ENCODE measurements at regions not wholly inside any gene's neighbourhood (a gene's known extent, or its start where the extent isn't known, plus 50 kb on each side); places are given as distances from the start of the nearest gene placed in this dataset.

DNA sequence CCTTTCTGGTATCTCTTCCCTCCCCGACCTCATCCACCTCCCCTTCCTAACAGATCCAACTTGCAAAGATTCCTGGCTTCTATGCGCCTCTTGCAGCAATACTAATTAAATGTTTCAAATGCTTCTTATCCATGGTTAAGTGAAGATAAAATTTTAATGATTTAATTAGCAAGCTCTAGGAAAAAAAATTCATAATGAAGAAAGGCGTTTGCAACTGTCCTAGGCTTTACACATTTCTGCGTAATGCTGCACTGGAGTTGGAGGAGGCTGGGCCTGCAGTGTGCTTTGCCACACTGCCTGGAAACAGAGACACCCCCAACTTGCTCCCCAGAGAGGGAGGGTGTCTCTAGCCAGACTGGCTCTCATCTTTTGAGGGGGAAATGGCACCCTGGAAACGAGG lies 123.9 kb upstream of the CARD11 start:
- no peak for DNase-seq
- H3K27ac ChIP-seq = no peak overlapping the region
- H3K36me3 ChIP-seq = no peaks in the 10 kb centered on the region
- 56 to 72% methylated on average over 3 to 5 of the region's 5 CpGs for WGBS, 2 donors (ENCODE audit: low coverage in 1 of 2)
- H3K4me1 ChIP-seq = no peaks in the 10 kb centered on the region
- in situ Hi-C loops (cut with MboI; ENCODE audit: low pct_ligation_motif_present in 1 of 4, low pct_unique_long_range_greater_than_20kb in 1 of 4, low sequenced_read_pairs in 3 of 4) = no loop called here
- H3K9me3 ChIP-seq = no peaks in the 10 kb centered on the region
- H3K4me3 ChIP-seq = no peak overlapping the region
- TF ChIP-seq CTCF (IDR thresholded peaks at IDR 0.05) (no peak), POLR2A (IDR thresholded peaks at IDR 0.05) (no peak), EP300 (IDR thresholded peaks at IDR 0.05; ENCODE audit: low read depth) (no peak), POLR2AphosphoS5 (IDR thresholded peaks at IDR 0.05) (no peak)
- intact Hi-C loops (cut with DNase I; ENCODE audit: low total_unique reads) = no loop called here
- H3K27me3 ChIP-seq = no peaks in the 10 kb centered on the region

- Histone ChIP-seq H3K9me3 (no peaks in the 10 kb centered on the region), H3K27me3 (peaks cover under 1% of the 10 kb centered on the region), H3K27ac (no peak overlapping the region), H3K4me3 (no peak overlapping the region), H3K4me1 (no peaks in the 10 kb centered on the region), H3K36me3 (no peaks in the 10 kb centered on the region)
- in situ Hi-C loops (cut with MboI; ENCODE audit: low pct_ligation_motif_present in 1 of 4, low pct_unique_long_range_greater_than_20kb in 1 of 4, low sequenced_read_pairs in 3 of 4) = no loop called here
- DNase-seq = no peak
- 84% methylated on average over 12 of the region's 12 CpGs; no CpG with 5 or more reads in 1 of the 2 donors for WGBS, 2 donors (ENCODE audit: low coverage in 1 of 2)
- intact Hi-C loops (cut with DNase I; ENCODE audit: low total_unique reads) = no loop called here
- no peak for TF ChIP-seq EP300 (IDR thresholded peaks at IDR 0.05; ENCODE audit: low read depth)
- no peak for TF ChIP-seq CTCF (IDR thresholded peaks at IDR 0.05)
- TF ChIP-seq POLR2AphosphoS5 (IDR thresholded peaks at IDR 0.05) = no peak
- no peak for TF ChIP-seq POLR2A (IDR thresholded peaks at IDR 0.05)
These were observed 124.7 kb upstream of the CARD11 start for GRCh38 chr7:3168370-3168769.

DNA sequence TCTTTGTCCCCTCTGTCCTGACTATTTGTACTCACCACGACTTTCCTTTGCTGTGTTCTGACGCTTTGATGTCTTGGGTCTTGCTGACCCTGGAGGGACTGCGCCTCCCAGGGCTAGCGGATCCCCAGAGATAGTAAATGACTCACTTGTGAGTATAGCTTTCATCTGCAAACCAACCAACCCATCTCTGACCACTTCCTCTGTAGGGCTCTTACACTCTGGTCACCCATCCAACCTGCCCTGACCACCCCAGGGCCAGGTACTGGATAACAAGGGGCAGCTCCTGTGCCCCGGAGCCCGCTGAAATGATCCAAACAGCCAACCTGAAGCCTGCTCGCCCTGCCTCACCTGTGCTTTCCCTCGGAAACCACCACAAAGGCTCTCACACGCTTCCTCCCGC lies 125.2 kb upstream of the CARD11 start:
- intact Hi-C loops (cut with DNase I; ENCODE audit: low total_unique reads) = no loop called here
- Histone ChIP-seq H3K27me3 (peaks cover 3% of the 10 kb centered on the region), H3K4me3 (no peak overlapping the region), H3K36me3 (no peaks in the 10 kb centered on the region), H3K9me3 (no peaks in the 10 kb centered on the region), H3K4me1 (no peaks in the 10 kb centered on the region), H3K27ac (no peak overlapping the region)
- in situ Hi-C loops (cut with MboI; ENCODE audit: low pct_ligation_motif_present in 1 of 4, low pct_unique_long_range_greater_than_20kb in 1 of 4, low sequenced_read_pairs in 3 of 4) = no loop called here
- no peak for DNase-seq
- WGBS, 2 donors (ENCODE audit: low coverage in 1 of 2) = 74 to 83% methylated on average over 7 to 10 of the region's 10 CpGs
- TF ChIP-seq CTCF (IDR thresholded peaks at IDR 0.05) (no peak), EP300 (IDR thresholded peaks at IDR 0.05; ENCODE audit: low read depth) (no peak), POLR2A (IDR thresholded peaks at IDR 0.05) (no peak), POLR2AphosphoS5 (IDR thresholded peaks at IDR 0.05) (no peak)

DNA sequence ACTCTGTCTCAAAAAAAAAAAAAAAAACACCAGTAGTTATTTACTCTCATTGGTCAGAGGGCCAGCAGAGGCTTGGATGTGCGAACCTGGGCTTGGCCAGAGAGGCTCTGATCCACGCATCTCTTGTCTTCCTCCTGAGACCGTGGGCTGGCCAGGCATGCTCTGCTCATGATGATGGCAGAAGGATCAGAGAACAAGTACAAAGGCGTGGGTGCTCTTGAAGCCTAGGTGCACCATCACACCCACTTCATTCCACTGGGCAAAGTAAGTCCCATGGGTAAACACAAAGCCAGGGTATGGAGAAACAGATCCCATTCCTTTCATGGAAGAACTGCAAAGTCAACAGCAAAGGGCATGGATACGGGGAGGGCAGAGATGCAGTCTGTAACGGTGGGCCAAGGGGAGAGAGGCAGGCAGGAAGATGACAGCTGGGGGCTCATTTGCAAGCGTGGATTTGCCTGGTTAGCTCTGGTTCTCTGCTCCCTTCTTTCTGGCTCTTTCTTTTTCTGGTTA lies 128.2 kb upstream of the SDK1 start:
- no peak overlapping the region for H3K27ac ChIP-seq
- WGBS, 2 donors (ENCODE audit: low coverage in 1 of 2) = 82 to 83% methylated on average over 4 to 7 of the region's 7 CpGs
- H3K4me1 ChIP-seq = no peaks in the 10 kb centered on the region
- in situ Hi-C loops (cut with MboI; ENCODE audit: low pct_ligation_motif_present in 1 of 4, low pct_unique_long_range_greater_than_20kb in 1 of 4, low sequenced_read_pairs in 3 of 4) (no loop called here), intact Hi-C loops (cut with DNase I; ENCODE audit: low total_unique reads) (no loop called here)
- H3K4me3 ChIP-seq = no peak overlapping the region
- DNase-seq = no peak
- H3K36me3 ChIP-seq = no peaks in the 10 kb centered on the region
- TF ChIP-seq POLR2AphosphoS5 (IDR thresholded peaks at IDR 0.05) (no peak), CTCF (IDR thresholded peaks at IDR 0.05) (no peak), POLR2A (IDR thresholded peaks at IDR 0.05) (no peak), EP300 (IDR thresholded peaks at IDR 0.05; ENCODE audit: low read depth) (no peak)
- H3K9me3 ChIP-seq = no peaks in the 10 kb centered on the region
- peaks cover 3% of the 10 kb centered on the region for H3K27me3 ChIP-seq
